Gastroesophageal sphincter (tissue), 3 donors: ENCODE measurements at regions not wholly inside any gene's neighbourhood (a gene's known extent, or its start where the extent isn't known, plus 50 kb on each side); places are given as distances from the start of the nearest gene placed in this dataset.

Experiments
- CTCF ChIP-seq, 4 experiments: fragments of 200-600 bp in 2 of 4; fragments of 450-650 bp in 2 of 4; sonication (generic) in 1 of 4; IDR thresholded peaks; one replicate each; pipeline ENCODE4 v1.5.1; 2017 to 2019; ENCODE audit warnings: antibody characterized with exemption in 4 of 4, mild to moderate bottlenecking in 2 of 4, moderate library complexity in 2 of 4
- POLR2A ChIP-seq, 2 donors: fragments of 450-650 bp; IDR thresholded peaks; one replicate each; pipeline ENCODE4 v1.6.1; 2017; ENCODE audit warnings: antibody characterized with exemption in 2 of 2, mild to moderate bottlenecking in 2 of 2, moderate library complexity in 1 of 2
- POLR2AphosphoS5 ChIP-seq: sonication (generic); formaldehyde crosslinking; IDR thresholded peaks from one replicate; pipeline ENCODE4 v1.6.1; 2017; ENCODE audit warnings: antibody characterized with exemption

DNA sequence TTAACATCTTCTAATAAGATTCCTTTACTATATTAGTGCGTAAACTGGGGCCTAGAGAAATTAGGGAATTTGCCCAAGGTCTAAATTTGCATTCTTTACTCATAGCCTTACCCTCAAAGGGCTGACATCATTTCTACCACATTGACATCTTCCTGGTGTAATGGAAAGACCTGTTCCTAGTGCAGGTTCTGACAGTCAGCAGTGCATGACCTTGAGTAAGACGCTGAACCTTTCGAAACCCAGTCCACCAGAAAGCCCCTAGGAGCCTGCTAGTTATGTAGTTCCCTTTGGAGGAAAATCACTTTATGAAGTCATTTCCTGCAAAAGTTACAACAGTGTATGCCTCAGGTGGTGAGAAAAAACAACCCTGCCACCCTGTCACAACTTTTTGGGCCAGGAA is 388.3 kb downstream of the TNS1 start:
- TF ChIP-seq CTCF (IDR thresholded peaks at IDR 0.05) (no peak), POLR2A (IDR thresholded peaks at IDR 0.05) (no peak), POLR2AphosphoS5 (no peak)
